8988T (cell line): ENCODE measurements at regions not wholly inside any gene's neighbourhood (a gene's known extent, or its start where the extent isn't known, plus 50 kb on each side); places are given as distances from the start of the nearest gene placed in this dataset.
"Not testable (repeated sequence)": the region's sequence is repeated elsewhere in the genome, so short reads cannot be mapped to it uniquely, and the experiment has no call there.

ENCODE experiments used
- DNase-seq: peaks from one replicate; pipeline ENCODE4 v3.0.0; 2011

DNA sequence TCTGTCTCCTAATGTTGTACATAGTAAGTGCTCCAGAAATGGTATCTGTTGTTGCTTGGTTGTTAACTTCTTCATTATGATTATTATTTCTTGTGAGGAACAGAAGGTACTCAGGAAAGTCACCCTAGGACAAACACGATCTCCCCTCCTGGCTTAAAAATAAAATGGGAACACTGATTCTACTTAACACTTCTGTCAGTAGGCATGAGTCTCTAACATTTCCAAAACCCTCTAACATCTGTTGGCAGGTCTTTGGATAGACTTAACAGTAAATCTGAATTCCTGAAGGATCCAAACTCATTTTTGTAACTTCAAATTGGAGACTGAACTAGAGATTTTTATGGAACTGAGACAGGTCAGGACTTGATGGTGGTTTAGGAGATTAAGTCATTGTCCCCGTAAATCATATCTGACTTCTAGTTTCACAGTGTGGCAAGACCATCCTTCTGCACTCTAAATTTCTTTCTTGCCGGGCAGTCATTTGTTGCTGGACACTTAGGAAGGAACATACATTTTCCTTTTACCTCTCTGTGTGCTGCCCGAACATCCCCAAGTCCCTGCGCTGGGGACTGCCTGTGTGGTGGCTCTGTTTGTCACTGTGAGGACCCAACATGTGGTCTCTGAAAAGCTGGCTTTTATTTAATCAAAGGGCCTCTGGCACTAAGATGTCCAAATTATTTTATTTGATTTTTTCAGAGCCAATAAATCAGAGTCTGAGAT is 149.9 kb downstream of the NPIPB5 start:
- DNase-seq = no peak

DNA sequence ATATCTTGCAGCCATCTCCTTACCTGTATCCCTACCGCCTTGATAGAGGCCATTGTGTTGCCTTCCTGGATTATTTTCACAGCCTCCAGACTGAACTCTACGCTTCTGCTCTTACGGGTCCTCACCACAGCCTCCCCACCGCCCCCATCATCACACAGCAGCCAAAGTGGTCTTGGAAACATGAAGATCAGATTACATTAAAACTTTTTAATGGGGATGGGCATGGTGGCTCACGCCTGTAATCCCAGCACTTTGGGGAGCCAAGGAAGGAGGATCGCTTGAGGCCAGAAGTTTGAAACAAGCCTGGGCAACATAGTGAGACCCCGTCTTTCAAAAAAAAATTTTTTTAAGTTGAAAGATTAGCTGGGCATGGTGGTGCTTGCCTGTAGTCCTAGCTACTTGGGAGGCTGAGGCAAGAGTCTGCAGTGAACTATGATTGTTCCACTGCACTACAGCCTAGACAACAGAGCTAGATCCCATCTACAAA is 150.5 kb downstream of the NPIPB5 start:
- DNase-seq = no peak

DNA sequence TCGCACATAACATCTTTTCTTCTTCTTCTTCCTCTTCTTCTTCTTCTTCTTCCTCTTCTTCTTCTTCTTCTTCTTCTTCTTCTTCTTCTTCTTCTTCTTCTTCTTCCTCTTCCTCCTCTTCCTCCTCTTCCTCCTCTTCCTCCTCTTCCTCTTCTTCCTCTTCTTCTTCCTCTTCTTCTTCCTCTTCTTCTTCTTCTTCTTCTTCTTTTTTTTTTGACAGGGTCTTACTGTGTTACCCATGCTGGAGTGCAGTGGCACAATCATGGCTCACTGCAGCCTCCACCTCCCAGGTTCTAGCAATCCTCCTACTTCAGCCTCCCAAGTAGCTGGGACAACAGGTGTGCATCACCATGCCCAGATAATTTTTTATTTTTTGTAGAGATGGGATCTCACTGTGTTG is 151.0 kb upstream of the HS3ST2 start:
- DNase-seq = not testable (repeated sequence)

DNA sequence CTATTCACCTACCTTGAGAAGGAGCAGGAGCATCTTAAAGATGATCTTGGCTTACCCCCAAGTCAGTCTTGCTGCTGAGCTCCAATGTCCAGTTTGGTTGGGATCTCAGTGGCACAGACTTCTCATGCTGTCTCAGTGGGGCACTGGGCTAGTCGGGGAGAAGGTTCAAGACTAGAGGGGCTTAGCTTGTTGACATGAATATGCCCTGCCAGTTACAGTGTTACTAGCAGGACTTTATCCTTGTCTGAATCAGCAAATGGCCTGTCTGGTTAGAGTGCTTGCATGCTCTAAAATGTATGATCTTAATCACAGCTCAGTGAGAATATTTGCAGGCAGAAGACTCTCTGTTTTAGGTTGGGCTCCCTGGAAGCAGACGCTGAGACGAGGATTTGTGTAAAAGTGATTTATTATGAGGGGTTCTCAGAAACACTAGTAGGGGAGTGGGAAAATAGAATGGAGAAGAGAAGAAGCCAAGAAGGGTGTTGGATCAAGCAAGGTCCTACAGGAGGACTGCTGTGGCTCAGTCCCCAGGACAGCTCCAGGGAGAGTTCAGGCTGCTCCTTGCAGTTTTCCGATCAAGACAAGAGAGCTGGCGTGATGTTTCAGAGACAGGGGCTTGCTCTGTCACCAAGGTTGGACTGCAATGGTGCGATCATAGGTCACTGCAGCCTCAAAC is 150.4 kb upstream of the HS3ST2 start:
- DNase-seq = no peak

DNA sequence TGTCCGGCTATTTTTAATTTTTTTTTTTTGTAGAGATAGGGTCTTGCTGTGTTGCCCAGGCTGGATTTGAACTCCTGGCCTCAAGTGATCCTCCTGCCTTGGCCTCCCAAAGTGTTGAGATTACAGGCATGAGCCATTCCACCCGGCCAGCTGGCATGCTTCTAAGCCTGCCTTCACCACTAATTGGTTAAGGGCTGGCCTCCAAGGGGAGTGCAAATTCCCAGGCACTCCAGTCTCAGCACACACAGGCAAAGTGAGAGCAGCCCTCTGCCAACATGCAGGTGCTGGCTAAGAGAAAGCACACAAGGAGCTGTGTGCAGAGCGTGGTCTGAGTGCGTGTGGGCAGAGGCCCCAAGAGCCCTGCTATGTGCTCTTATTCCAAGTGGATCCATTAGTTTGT is 149.8 kb upstream of the HS3ST2 start:
- DNase-seq = no peak

DNA sequence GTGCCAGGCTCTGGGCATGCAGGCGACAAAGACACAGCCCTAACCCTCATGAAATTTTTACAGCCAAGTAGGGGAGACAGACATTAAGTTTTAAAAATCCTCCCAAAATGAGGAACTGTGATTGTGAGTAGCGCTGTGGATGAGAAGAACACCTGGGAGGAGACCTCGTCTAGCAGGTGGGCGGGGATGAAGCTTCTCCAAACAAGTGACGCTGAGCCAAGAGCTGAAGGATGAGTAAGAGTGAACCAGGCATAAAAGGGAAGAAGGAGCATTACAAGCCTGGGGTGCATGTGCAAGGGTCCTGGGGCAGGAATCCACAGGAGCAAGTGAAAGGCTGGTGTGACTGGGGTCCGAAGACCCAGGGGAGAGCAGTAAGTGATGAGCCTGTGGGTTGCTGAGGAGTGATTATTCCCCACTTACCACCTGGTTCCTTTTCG is 149.4 kb upstream of the HS3ST2 start:
- no peak for DNase-seq

DNA sequence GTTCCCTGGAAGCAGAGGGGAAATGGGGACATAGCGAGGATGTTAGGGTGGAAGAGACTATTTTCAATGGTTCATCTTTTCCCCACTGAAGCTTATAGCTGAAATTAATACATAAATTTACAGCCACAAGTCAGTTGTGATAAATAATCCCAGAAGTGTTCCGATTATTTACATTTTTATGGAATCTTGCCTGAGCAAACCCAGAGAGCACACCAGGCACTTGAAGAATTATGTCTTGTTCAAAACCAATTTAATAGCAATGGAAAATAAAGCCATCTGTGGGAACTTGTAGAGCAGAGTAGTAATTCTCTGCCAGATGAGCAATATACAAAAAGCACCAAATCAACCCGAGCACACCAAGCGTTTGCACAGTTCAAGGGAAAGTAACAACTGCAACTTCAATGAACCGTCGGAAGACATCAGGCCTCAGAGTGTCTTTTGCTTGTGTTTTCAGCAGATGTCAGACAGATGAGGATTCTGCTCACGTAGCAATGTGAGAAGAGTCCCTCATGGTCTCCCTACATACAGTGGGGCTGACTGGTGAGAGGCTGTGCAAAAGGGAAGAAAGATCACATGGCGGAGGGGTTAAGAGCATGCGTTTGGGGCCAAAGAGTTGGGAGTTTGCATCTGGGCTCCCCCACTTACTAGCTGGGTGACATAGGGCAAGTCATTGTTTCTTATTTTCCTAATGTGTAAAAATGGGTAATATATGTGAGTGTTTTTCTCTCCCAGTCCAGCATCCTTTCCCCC is 148.7 kb upstream of the HS3ST2 start:
- no peak for DNase-seq

DNA sequence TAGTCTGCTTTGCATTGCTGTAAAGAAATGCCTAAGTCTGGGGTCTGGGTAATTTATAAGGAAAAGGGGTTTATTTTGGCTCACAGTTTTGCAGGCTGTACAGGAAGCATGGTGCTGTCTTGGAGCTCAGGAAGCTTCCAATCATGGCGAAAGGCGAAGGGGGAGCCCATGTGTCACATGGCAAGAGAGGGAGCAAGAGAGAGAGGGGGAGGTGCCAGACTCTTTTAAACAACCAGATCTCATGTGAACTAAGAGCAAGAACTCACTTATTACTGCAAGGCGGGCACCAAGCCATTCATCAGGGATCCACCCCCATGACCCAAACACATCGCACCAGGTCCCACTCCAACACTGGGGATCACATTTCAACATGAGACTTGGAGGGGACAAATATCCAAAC is 148.2 kb upstream of the HS3ST2 start:
- no peak for DNase-seq

DNA sequence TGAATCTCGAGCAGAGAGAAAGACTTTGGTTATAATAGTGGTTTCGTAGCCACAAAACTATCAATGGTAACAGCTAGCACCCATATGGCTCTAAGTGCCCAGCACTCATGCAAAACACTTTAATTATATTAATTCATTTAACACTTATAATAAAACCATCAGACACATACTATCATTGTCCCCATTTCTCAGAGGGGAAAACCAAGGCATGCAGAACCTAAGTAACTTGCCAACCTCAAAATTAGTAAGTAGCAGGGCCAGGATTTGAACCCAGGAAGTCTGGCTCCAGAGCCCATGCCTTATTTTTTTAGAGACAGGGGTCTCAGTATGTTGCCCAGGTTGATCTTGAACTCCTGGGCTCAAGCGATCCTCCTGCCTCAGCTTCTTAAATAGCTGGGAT is 145.6 kb upstream of the HS3ST2 start:
- no peak for DNase-seq

DNA sequence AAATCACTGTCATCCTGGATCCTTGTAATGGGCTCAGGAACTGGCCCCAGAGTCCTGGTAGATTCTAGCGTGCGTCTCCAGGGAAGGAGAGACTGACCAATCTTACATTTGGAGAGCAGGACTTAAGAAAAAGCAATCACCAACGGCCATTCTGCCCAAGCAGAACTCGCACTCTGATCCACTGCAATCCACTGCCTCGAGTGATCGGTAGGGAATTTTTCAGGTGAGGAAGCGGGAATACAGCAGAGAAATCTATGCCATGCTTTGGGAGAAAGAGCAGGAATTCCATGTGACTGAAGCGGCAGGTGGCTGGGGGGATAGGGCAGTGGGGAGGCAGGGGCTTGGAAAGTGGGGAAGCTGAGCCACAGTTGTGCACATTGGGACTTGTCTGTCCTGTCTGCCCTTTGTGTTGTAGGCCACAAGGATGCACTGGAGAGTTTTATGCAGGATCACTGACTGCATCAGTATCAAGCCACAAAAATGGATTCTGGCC is 143.9 kb upstream of the HS3ST2 start:
- no peak for DNase-seq

DNA sequence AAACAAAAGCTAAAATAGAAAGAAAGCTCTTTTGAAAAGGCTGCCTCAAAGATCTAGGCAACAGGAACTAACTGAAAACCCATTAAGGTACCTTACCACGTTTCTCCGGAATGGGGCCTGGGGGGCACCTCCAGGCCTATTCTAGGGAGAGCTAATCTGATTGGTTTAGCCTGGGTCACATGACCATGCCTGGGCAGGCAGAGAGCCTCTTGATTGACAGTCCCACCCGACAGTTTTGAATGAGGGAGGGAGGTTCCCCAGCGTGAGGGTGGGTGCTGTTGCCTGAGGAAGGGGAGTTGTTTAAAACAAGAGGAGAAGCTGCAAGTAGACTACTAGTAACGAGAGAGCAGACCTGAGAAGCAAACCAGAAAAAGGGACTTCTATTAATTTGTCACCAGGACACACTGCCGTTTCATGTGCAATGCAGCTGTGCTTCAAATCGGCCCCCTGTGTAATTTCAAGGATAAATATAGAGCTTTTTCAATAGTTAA is 143.4 kb upstream of the HS3ST2 start:
- DNase-seq = peak; percentile 34

DNA sequence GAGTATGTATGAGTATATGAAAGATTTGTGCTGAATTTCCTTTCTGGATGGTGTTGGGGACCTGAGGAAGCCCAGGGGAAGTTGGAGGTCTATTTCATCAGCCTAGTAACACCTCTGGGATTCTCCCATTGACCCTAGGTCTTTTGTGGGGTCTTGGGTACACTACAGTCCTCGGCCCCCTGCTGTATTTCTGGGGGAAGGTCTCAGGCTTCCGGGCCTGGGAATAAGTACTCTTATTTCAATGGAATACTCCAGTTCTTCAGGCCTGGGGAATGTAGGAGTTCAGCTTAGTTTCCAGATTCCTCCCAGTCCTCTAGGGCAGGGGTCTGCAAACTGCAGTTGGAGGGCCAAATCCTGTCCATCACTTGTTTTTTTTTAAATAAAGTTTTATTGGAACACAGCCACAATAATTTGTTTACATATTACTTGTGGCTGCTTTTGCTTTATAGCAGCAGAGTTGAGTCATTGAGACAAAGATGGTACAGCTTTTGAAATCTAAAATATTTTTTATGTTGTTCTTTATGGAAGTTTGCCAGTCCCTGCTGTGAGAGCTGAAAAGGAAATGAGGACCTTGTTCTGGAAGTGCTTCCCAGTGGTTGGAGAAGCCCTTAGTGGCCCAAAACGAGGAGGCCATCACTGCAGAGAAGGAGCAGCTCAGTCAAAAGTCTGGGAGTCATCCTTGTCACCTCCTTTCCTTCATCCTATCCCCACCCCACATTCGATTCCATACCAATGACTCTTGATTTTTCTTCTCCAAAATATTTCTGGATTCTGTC is 142.5 kb upstream of the HS3ST2 start:
- no peak for DNase-seq

DNA sequence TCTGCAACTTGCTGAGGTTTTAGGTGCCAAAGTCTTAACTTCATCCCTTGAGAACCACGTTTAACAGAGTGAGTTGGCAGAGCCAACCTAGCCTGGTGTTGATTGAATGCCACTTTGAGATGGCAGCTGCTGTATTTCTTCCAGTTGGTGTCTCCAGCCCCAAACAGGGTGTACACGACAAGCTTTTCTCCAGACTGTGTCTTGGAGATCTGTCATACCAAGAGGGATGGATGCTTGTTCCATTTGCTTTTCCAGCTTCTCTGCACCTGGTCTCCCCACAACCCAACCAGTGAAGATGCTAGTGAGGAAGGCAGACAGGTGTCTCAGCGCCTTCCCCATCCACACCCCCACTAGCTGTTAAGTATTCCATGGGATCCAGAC is 141.1 kb upstream of the HS3ST2 start:
- no peak for DNase-seq

DNA sequence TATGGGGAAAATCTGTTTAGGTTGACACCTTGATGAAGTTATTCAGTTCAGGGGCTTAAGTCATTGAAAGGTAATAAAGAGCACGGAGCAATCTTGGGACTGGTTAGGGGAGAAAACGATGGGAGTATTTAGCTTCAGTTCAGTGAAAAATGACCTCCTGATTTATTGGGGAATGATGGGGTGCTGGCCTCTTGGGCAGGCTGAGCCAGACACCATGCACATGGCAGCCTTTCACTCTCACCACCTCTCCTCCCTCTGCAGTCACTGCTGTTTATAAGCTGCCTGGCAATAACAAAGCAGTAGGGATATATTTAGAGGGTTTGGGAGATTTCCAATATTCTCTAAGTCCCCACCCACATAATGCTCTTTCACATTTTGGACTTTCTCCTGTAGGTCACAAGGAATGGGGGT is 140.5 kb upstream of the HS3ST2 start:
- DNase-seq = no peak

DNA sequence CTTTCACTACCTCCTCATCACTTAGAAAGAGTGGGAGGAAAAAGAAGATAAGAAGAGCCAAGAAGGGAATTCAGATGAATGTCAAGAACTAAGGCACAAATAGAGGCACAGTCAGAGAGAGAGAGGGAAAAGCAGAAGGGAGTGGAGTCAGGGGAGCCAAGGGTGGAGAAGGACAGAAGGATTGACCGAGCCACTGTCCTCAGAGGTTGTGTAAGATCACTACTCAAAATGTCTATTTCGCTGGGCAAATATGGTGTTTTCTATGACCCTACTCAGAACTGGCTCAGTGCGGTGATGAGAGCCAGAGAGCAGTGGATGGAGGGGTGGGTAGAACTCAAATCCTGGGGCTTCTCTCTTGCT is 139.2 kb upstream of the HS3ST2 start:
- no peak for DNase-seq

DNA sequence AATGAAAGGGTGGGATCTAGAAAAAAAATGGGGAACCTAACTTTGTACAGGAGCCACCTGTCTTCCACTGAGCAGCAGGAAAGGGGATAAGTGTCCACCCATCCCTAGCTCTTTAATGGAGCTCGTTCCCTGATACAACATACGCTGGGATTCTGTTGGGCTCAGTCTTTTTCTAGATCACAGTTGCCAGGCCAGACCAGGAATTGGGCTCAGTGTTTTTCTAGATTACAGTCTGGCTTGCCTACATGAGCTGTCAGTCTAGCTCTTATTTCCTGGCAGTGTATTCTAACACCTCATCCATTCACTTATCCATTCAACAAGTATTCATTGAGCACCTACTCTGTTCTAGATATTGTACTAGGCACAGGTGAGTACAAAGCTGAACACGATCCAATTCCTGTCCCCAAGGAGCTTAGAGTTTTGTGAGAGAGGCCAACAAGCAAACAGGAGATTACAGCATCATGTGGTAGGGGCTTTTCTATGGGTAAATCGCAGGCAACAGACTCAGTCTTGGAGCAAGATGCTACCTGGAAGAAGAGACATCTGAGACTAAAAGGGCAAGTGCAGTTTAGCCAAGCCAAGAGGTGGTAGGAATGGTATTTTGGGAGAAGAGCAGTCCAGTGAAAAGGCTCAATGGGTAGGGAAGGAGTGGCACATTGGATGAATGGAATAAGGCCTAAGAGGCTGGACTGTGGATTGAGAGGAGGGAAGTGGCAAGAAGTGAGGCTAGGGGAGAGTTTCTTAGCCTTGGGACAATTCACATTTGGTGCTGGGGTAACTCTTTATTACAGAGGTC is 138.0 kb upstream of the HS3ST2 start:
- no peak for DNase-seq

DNA sequence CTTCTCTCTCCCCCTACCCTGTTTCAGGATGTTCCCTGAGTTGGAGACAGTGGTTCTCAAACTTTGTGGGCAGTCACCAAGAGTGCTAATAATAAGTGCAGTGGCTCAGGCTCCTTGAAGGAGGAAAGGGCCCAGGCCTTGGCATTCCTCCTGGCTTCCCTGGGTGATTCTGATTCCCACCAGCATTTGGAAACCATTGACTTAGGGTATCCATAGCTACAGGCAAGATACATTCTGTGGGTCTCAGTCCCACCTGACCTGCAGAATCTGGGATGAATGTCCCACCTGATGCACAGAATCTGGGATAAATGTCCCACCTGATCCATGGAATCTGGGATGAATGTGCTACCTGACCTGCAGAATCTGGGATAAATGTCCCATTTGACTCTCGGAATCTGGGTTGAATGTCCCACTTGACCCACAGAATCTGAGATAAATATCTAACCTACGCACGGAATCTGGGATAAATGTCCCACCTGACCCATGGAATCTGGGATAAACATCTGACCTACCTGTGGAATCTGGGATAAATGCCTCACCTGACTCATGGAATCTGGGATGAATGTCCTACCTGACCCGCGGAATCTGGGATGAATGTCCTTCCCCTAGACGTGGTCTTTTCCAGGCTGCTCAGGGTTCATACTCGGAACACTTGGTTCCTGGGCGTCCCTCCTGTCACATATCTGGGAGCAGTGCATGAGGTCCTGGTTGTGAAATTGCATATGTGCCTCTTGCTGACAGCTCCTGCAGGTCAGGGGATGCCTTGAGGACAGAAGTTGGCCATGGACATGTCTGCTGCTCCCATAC is 136.7 kb upstream of the HS3ST2 start:
- no peak for DNase-seq

DNA sequence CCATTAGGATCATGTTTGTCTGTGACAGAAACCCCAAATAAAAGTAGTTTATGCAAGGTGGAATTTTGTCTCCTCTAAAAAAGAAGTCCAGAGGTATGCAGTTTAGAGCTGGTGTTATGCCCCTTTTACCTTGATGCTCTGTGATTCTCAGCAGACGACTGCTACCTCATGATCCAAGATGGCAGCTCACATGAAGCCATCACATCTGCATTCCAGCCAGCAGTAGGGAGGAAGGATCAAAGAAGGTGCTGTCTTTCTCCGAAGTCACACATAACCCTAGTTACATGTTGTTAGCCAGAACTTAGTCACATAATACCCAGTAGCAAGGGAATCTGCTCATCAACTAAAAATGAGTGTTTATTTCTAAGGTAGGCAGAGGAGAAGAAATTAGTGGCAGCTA is 135.7 kb upstream of the HS3ST2 start:
- DNase-seq = no peak

DNA sequence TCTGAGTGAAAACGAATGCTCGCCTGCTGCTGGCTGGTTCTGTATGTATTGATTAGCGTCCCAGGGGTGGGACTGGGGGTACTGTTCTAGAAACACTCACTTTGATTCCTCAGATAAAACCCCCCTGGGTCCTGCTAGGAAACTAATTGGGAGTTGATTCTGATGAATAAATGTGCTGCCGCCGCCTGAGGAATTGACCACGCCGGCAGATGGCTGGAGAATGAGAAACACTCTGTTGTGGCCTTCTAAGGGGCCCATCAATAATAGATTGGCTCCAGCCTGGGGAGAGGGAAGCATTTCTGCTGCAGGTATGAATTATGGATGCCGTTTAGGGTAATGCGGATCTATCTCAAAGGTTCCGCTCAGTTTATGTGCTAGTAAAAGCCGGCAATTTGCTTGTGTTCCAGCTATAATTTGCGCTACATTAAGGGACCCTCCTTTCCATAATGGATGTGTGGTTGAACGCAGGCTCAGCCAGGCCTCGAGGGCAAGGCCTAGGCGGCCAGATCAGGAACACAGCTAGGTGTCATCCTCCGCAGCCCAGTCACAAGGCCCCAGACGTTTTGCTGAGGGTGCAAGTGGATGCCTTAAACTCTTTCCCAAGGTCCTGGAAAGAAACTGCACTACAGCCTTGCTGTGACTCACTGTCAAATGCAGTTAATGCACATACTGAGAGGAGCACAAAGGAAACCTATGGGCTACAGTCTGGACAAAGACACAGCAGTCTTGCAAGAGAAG is 132.2 kb upstream of the HS3ST2 start:
- no peak for DNase-seq

DNA sequence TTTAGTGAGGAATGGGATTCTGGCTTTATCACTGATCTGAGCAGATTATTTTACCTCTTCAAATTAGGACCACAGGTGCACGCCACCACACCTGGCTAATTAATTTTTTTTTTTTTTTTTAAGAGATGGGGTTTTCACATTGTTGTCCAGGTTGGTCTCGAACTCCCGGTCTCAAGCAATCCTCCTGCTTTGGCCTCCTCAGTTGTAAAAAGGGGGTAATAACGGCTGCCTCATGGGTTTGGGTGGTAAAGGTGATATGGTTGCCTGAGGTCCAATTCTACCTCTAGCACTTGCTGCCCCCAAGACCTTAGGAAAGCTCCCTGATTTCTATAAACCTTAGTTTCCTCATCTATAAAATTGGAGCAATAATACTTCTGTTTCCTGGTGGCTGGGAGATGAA is 130.7 kb upstream of the HS3ST2 start:
- DNase-seq = no peak
